H1 (cell line): ENCODE measurements at regions not wholly inside any gene's neighbourhood (a gene's known extent, or its start where the extent isn't known, plus 50 kb on each side); places are given as distances from the start of the nearest gene placed in this dataset.
"Not testable (repeated sequence)": the region's sequence is repeated elsewhere in the genome, so short reads cannot be mapped to it uniquely, and the experiment has no call there.

Source experiments
- CTCF ChIA-PET: fragments of 300-600 bp; sonication (Branson Sonifier 250); formaldehyde crosslinking; loops from one replicate; lab custom pipeline; 2021; ENCODE audit not compliant: partially characterized antibody; lab: Charles Lee
- POLR2A ChIA-PET: fragments of 300-600 bp; sonication (Branson Sonifier 250); formaldehyde crosslinking; loops from one replicate; lab custom pipeline; 2021; ENCODE audit warnings: inconsistent platforms; ENCODE audit not compliant: partially characterized antibody; lab: Charles Lee
- DNase-seq, 2 experiments: peaks; one replicate each; pipeline versions ENCODE4 v3.0.0 to v3.0.0-alpha.2; 2010 to 2022; ENCODE audit warnings: low spot score in 2 of 2, low read depth in 1 of 2, mixed read lengths in 1 of 2
- FAIRE-seq: peaks from 2 replicates; lab custom pipeline; 2011; peaks lifted over from hg19 to GRCh38; lab: Jason Lieb, UNC
- H2AFZ ChIP-seq: 2 replicates; pipeline ENCODE4 v1.8.1; 2012; ENCODE audit warnings: low read length, inconsistent platforms
- H2AK5ac ChIP-seq: 2 replicates; pipeline ENCODE4 v1.6.1; 2013; ENCODE audit warnings: low read depth, low read length
- H2BK120ac ChIP-seq: replicated peaks from 2 replicates; pipeline ENCODE3; 2013; ENCODE audit warnings: low read depth, low read length, inconsistent platforms
- H2BK12ac ChIP-seq: 2 replicates; pipeline ENCODE4 v1.6.1; 2013; ENCODE audit warnings: low read depth, low read length
- H2BK15ac ChIP-seq: 2 replicates; pipeline ENCODE4 v1.6.1; 2013; ENCODE audit warnings: low read length
- H2BK20ac ChIP-seq: 2 replicates; pipeline ENCODE4 v1.6.1; 2013; ENCODE audit warnings: low read length
- H2BK5ac ChIP-seq: 2 replicates; pipeline ENCODE4 v1.6.1; 2013; ENCODE audit warnings: low read depth, low read length
- H3K14ac ChIP-seq: 2 replicates; pipeline ENCODE4 v1.6.1; 2013; ENCODE audit warnings: inconsistent platforms; ENCODE audit not compliant: insufficient read length
- H3K18ac ChIP-seq: 2 replicates; pipeline ENCODE4 v1.6.1; 2013; ENCODE audit warnings: low read length; ENCODE audit errors: extremely low read depth
- H3K23ac ChIP-seq: 2 replicates; pipeline ENCODE4 v1.6.1; 2013; ENCODE audit warnings: inconsistent platforms; ENCODE audit not compliant: insufficient read length
- H3K23me2 ChIP-seq: 2 replicates; pipeline ENCODE4 v1.6.1; 2013; ENCODE audit warnings: low read depth, low read length
- H3K27ac ChIP-seq: 2 replicates; pipeline ENCODE4 v1.6.1; 2011; ENCODE audit warnings: low read depth, low read length, inconsistent platforms
- H3K27me3 ChIP-seq, 4 experiments: replicated peaks in 1 of 4; 1 replicate in 1 of 4; 2 replicates in 3 of 4; pipeline versions ENCODE4 v1.6.1 to v1.8.1; 2011 to 2013; ENCODE audit warnings: low read length in 3 of 4, mild to moderate bottlenecking in 3 of 4, inconsistent platforms in 2 of 4, mixed read lengths in 2 of 4, moderate library complexity in 1 of 4; ENCODE audit not compliant: control insufficient read depth in 3 of 4, insufficient read depth in 3 of 4; ENCODE audit errors: extremely low read depth in 1 of 4
- H3K36me3 ChIP-seq, 4 experiments: 2 replicates each; pipeline versions ENCODE4 v1.6.1 to v1.8.1; 2011 to 2013; ENCODE audit warnings: mild to moderate bottlenecking in 4 of 4, low read length in 3 of 4, moderate library complexity in 2 of 4, control low read depth in 1 of 4, inconsistent platforms in 1 of 4; ENCODE audit not compliant: insufficient read depth in 4 of 4, control insufficient read depth in 2 of 4
- H3K4ac ChIP-seq: replicated peaks from 2 replicates; pipeline ENCODE3; 2013; ENCODE audit warnings: low read length, low read depth, mixed read lengths, inconsistent platforms; ENCODE audit not compliant: insufficient read length
- H3K4me1 ChIP-seq, 4 experiments: replicated peaks in 1 of 4; 1 replicate in 1 of 4; 2 replicates in 3 of 4; pipeline versions ENCODE4 v1.6.1 to v1.8.1; 2011 to 2013; ENCODE audit warnings: low read length in 3 of 4, inconsistent platforms in 2 of 4, mixed read lengths in 1 of 4; ENCODE audit not compliant: insufficient read depth in 4 of 4, control insufficient read depth in 3 of 4
- H3K4me2 ChIP-seq, 2 experiments: 2 replicates each; pipeline versions ENCODE4 v1.6.1 to v1.8.1; 2011 to 2013; ENCODE audit warnings: low read depth in 2 of 2, low read length in 2 of 2, control low read depth in 1 of 2, inconsistent platforms in 1 of 2, mild to moderate bottlenecking in 1 of 2; ENCODE audit not compliant: insufficient read depth in 1 of 2
- H3K4me3 ChIP-seq, 4 experiments: fragments of 200-600, 300-600 bp in 1 of 4; sonication (generic), shearing (Covaris generic), sonication (Bioruptor Twin) in 1 of 4; 2 replicates each; pipeline versions ENCODE4 v1.5.1 to v1.8.1; 2011 to 2016; ENCODE audit warnings: low read length in 4 of 4, low read depth in 3 of 4, control low read depth in 2 of 4, inconsistent platforms in 2 of 4, mild to moderate bottlenecking in 2 of 4, mixed read lengths in 1 of 4, moderate library complexity in 1 of 4; ENCODE audit not compliant: insufficient read depth in 2 of 4; ENCODE audit errors: extremely low read depth in 1 of 4
- H3K56ac ChIP-seq: replicated peaks from 2 replicates; pipeline ENCODE3; 2013; ENCODE audit warnings: low read depth, mild to moderate bottlenecking, mixed read lengths, low read length, inconsistent platforms; ENCODE audit not compliant: insufficient read length
- H3K79me1 ChIP-seq: 2 replicates; pipeline ENCODE4 v1.6.1; 2013; ENCODE audit warnings: low read depth, low read length, control low read depth
- H3K79me2 ChIP-seq, 2 experiments: 2 replicates each; pipeline versions ENCODE4 v1.6.1 to v1.8.1; 2012 to 2013; ENCODE audit warnings: low read length in 2 of 2, mild to moderate bottlenecking in 2 of 2, inconsistent platforms in 1 of 2; ENCODE audit not compliant: insufficient read depth in 2 of 2, control insufficient read depth in 1 of 2
- H3K9ac ChIP-seq, 4 experiments: replicated peaks in 1 of 4; 1 replicate in 1 of 4; 2 replicates in 3 of 4; pipeline versions ENCODE4 v1.6.1 to v1.8.1; 2011 to 2013; ENCODE audit warnings: low read depth in 3 of 4, low read length in 3 of 4, control low read depth in 2 of 4, mild to moderate bottlenecking in 2 of 4, moderate library complexity in 2 of 4, inconsistent platforms in 1 of 4; ENCODE audit errors: extremely low read depth in 1 of 4
- H3K9me3 ChIP-seq, 2 experiments: 2 replicates each; pipeline versions ENCODE4 v1.6.1 to v1.8.1; 2012 to 2013; ENCODE audit warnings: mild to moderate bottlenecking in 2 of 2, moderate library complexity in 2 of 2, control low read depth in 1 of 2, inconsistent platforms in 1 of 2, low read depth in 1 of 2, low read length in 1 of 2, mixed read lengths in 1 of 2; ENCODE audit not compliant: insufficient read depth in 2 of 2
- H4K20me1 ChIP-seq, 2 experiments: replicated peaks in 1 of 2; 2 replicates each; pipeline versions ENCODE3 to v1.8.1; 2011 to 2013; ENCODE audit warnings: inconsistent platforms in 2 of 2, low read length in 2 of 2, mild to moderate bottlenecking in 1 of 2; ENCODE audit not compliant: insufficient read depth in 2 of 2, control insufficient read depth in 1 of 2
- H4K5ac ChIP-seq: 2 replicates; pipeline ENCODE4 v1.6.1; 2013; ENCODE audit warnings: low read length, low read depth, mixed read lengths, inconsistent platforms; ENCODE audit not compliant: insufficient read length
- H4K8ac ChIP-seq: 2 replicates; pipeline ENCODE4 v1.8.0; 2013; ENCODE audit warnings: mild to moderate bottlenecking, moderate library complexity, low read length, inconsistent platforms; ENCODE audit not compliant: insufficient read depth; ENCODE audit errors: extremely low read depth
- H4K91ac ChIP-seq: replicated peaks from 2 replicates; pipeline ENCODE3; 2013; ENCODE audit warnings: low read length, mixed read lengths, inconsistent platforms; ENCODE audit not compliant: insufficient read length
- WGBS, 2 experiments: shearing (Covaris generic) in 1 of 2; methylation state at CpG; one replicate each; pipeline versions ENCODE4 v1.1.6 to v1.1.7; 2013 to 2015; ENCODE audit warnings: low lambda C conversion rate in 2 of 2, mixed read lengths in 2 of 2, inconsistent platforms in 1 of 2, low coverage in 1 of 2, missing lambda C conversion rate in 1 of 2; ENCODE audit not compliant: insufficient replicate concordance in 2 of 2, insufficient coverage in 1 of 2, insufficient read length in 1 of 2; ENCODE audit errors: extremely low coverage in 1 of 2, missing lambda C conversion rate in 1 of 2; 5-methylcytosine and 5-hydroxymethylcytosine counted together

GRCh38 chr17:46411172-46411852, 49.7 kb upstream of the ARL17B start:
- H3K27ac ChIP-seq, H4K5ac ChIP-seq, CTCF ChIA-PET, H3K27me3 ChIP-seq, H2BK5ac ChIP-seq, H3K9me3 ChIP-seq, H3K4me3 ChIP-seq, H2BK15ac ChIP-seq, FAIRE-seq, H4K20me1 ChIP-seq, H3K79me1 ChIP-seq, H3K18ac ChIP-seq, H4K91ac ChIP-seq, H3K9ac ChIP-seq, H3K4me2 ChIP-seq, H3K36me3 ChIP-seq, H4K8ac ChIP-seq, H3K23ac ChIP-seq, H2BK20ac ChIP-seq, H2AK5ac ChIP-seq, H3K4me1 ChIP-seq, H3K14ac ChIP-seq, H3K56ac ChIP-seq, H2BK12ac ChIP-seq, POLR2A ChIA-PET, H2BK120ac ChIP-seq, DNase-seq, H3K23me2 ChIP-seq, H2AFZ ChIP-seq, H3K79me2 ChIP-seq, H3K4ac ChIP-seq: not testable (repeated sequence)
- no CpG with 5 or more reads among the region's 5 CpGs for WGBS, 2 experiments
